HG02642 (cell line): ENCODE measurements at regions not wholly inside any gene's neighbourhood (a gene's known extent, or its start where the extent isn't known, plus 50 kb on each side); places are given as distances from the start of the nearest gene placed in this dataset.
"Not testable (repeated sequence)": the region's sequence is repeated elsewhere in the genome, so short reads cannot be mapped to it uniquely, and the experiment has no call there.

Source experiments
- ATAC-seq: cut with Tn5 transposase; IDR thresholded peaks from one replicate; pipeline ENCODE4 v1.9.1; 2021; ENCODE audit warnings: mild to moderate bottlenecking; ENCODE audit not compliant: unreplicated experiment, poor library complexity

DNA sequence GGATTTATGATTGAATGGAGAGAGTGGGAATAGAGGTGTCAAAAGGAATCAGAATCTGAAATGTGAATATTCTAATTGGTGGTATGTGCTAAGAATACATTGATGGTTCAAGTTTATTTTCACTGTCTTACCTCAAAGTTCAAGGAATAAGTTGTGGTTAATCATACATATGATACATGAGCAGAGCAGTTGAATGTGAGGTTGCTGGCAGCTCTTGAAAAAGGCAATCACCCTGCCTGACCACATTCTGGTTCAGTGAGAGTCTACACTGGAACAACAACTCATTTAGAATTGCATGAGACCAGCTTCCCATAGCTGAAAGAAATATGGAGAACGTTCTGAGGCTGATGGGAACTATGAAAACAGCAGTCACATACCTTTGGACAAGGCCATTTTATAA is 68.3 kb upstream of the ARHGAP29 start:
- ATAC-seq, result no peak

- ATAC-seq, result no peak
Observed at GRCh38 chr1:94304553-94304952, 67.2 kb upstream of the ARHGAP29 start.

GRCh38 chr1:94303005-94303404 is 65.6 kb upstream of the ARHGAP29 start:
- ATAC-seq, result no peak

DNA sequence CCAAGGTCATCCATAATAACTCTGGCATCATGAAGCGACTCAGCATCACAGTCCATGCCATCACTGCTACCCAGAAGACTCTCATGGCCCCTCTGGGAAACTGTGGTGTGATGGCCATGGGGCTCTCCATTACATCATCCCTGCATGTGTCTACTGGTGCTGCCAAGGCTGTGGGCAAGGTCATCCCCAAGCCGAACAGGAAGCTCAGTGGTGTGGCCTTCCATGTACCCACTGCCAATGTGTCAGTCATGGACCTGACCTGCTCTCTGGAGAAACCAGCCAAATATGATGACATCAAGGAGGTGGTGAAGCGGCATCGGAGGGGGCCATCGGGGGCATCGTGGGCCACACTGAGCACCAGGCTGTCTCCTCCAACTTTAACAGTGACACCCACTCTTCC is 65.1 kb upstream of the ARHGAP29 start:
- no peak for ATAC-seq

- ATAC-seq, result no peak
Observed at GRCh38 chr1:94301186-94301585, 63.8 kb upstream of the ARHGAP29 start.

DNA sequence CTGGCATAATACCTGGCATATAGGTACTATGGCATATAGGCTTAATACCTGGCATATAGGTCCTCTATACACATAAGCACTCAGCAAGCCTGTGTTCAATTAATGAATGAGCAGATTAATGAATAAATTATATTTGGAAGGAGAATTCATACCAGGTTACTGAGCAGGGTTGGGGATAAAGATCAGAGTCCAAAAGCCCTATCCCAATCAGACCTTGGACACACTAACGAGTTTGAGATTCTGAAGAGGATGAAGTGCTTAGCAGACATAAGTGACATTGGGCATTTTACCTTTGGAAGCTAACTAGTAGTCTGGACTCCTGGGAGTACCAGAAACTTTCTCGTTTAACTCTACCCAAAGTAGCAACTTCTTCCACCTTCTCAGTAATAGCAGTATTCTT is 63.3 kb upstream of the ARHGAP29 start:
- ATAC-seq, result no peak

DNA sequence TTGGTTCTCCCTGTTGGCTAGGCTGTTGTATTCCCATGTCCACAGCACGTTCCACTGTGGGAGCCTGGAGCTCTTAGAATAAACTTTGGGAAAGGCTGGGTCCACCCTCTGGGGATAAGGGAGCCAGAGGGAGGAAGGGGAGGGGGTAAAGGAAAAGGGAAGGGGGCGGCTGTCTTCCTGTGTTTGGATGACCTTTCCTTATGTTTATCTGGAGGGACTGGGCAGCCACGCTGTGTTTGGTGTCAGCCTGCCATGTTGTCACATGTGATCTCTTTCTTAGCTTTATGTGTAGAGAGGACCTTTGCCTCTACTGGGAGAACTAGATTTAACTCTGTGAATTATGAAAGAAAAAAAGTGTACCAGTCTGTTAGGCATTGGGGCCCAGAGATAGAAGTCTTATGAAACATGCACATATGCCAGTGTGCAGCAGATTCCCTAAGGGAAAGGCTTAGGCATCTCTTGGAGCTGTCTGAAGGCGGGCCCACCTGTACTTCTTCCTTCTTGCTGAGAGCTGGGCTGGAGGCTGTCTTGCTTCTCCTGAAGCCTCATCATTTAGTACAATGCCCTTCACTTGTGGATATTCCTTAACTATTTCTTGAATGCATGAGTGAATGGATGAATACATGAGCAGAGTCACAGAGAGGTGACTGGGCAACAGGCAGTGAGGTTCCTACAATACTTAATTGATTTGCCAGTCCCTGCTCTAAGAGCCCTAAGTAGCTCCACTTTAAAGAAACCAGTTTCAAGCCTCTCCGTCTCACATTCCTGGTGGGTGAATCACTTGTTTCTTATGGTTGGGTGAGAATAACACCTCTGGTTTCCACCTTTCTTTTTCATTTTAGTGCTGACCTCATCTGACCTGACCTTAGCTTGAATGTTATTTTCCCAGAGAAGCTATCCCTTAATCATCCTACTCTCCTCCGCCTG is 62.5 kb upstream of the ARHGAP29 start:
- ATAC-seq, result no peak

- ATAC-seq, result no peak
Observed at GRCh38 chr1:94298861-94299260, 61.5 kb upstream of the ARHGAP29 start.

DNA sequence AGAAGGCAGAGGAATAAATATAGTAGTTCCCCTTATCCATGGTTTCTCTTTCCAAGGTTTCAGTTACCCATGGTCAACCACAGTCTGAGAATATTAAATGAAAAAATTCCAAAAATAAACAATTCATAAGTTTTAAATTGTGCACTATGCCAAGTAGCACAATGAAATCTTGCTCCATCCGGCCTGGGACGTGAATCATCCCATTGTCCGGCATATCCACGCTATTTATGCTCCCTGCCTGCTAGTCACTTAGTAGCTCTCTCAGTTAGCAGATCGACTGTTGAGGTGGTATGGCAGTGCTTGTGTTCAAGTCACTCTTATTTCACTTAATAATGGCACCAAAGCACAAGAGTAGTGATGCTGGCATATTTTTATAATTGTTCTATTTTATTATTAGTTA is 58.6 kb upstream of the ARHGAP29 start:
- no peak for ATAC-seq

- ATAC-seq, result not testable (repeated sequence)
Observed at GRCh38 chr1:94292978-94293377, 55.6 kb upstream of the ARHGAP29 start.

DNA sequence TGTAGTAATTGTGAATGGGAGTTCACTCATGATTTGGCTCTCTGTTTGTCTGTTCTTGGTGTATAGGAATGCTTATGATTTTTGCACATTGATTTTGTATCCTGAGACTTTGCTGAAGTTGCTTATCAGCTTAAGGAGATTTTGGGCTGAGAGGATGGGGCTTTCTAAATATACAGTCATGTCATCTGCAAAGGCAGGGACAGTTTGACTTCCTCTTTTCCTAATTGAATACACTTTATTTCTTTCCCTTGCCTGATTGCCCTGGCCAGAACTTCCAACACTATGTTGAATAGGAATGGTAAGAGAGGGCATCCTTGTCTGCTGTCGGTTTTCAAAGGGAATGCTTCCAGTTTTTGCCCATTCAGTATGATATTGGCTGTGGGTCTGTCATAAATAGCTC is 51.9 kb upstream of the ARHGAP29 start:
- not testable (repeated sequence) for ATAC-seq
